ENCODE measurements at regions not wholly inside any gene's neighbourhood (a gene's known extent, or its start where the extent isn't known, plus 50 kb on each side); places are given as distances from the start of the nearest gene placed in this dataset.

- Histone ChIP-seq H3K27me3 (ENCODE audit: control insufficient read depth in 1 of 2, insufficient read depth in 2 of 2, low read length in 2 of 2) (no peaks in the 10 kb centered on the region), H3K27ac (ENCODE audit: low read length) (no peak overlapping the region), H3K4me1 (ENCODE audit: control insufficient read depth, insufficient read depth, low read length) (no peaks in the 10 kb centered on the region), H3K4me3 (ENCODE audit: low read length in 2 of 2) (no peak overlapping the region), H3K9me3 (ENCODE audit: control insufficient read depth in 2 of 2, low read length in 2 of 2) (no peaks in the 10 kb centered on the region), H3K9ac (ENCODE audit: low read length in 2 of 2) (no peak overlapping the region), H3K36me3 (ENCODE audit: control insufficient read depth in 2 of 2, insufficient read depth in 2 of 2, low read length in 2 of 2) (no peaks in the 10 kb centered on the region)
These were observed 78.6 kb upstream of the FBXL7 start for GRCh38 chr5:15421381-15421780.

- no peaks in the 10 kb centered on the region for H3K27me3 ChIP-seq (ENCODE audit: control insufficient read depth in 1 of 2, insufficient read depth in 2 of 2, low read length in 2 of 2)
- H3K4me3 ChIP-seq (ENCODE audit: low read length in 2 of 2) = no peak overlapping the region
- no peak overlapping the region for H3K27ac ChIP-seq (ENCODE audit: low read length)
- no peak overlapping the region for H3K9ac ChIP-seq (ENCODE audit: low read length in 2 of 2)
- no peaks in the 10 kb centered on the region for H3K4me1 ChIP-seq (ENCODE audit: control insufficient read depth, insufficient read depth, low read length)
- no peaks in the 10 kb centered on the region for H3K9me3 ChIP-seq (ENCODE audit: control insufficient read depth in 2 of 2, low read length in 2 of 2)
- H3K36me3 ChIP-seq (ENCODE audit: control insufficient read depth in 2 of 2, insufficient read depth in 2 of 2, low read length in 2 of 2) = no peaks in the 10 kb centered on the region
These were observed 79.8 kb upstream of the FBXL7 start for GRCh38 chr5:15420201-15420600.

GRCh38 chr5:15417156-15417555, 82.8 kb upstream of the FBXL7 start:
- no peaks in the 10 kb centered on the region for H3K9me3 ChIP-seq (ENCODE audit: control insufficient read depth in 2 of 2, low read length in 2 of 2)
- no peak overlapping the region for H3K4me3 ChIP-seq (ENCODE audit: low read length in 2 of 2)
- H3K27ac ChIP-seq (ENCODE audit: low read length) = no peak overlapping the region
- H3K9ac ChIP-seq (ENCODE audit: low read length in 2 of 2) = no peak overlapping the region
- no peaks in the 10 kb centered on the region for H3K36me3 ChIP-seq (ENCODE audit: control insufficient read depth in 2 of 2, insufficient read depth in 2 of 2, low read length in 2 of 2)
- no peaks in the 10 kb centered on the region for H3K4me1 ChIP-seq (ENCODE audit: control insufficient read depth, insufficient read depth, low read length)
- H3K27me3 ChIP-seq (ENCODE audit: control insufficient read depth in 1 of 2, insufficient read depth in 2 of 2, low read length in 2 of 2) = no peaks in the 10 kb centered on the region

GRCh38 chr5:15406478-15406877, 93.5 kb upstream of the FBXL7 start:
- no peaks in the 10 kb centered on the region for H3K27me3 ChIP-seq (ENCODE audit: control insufficient read depth in 1 of 2, insufficient read depth in 2 of 2, low read length in 2 of 2)

GRCh38 chr5:15393146-15393545, 106.8 kb upstream of the FBXL7 start:
- no peaks in the 10 kb centered on the region for H3K9me3 ChIP-seq (ENCODE audit: control insufficient read depth in 2 of 2, low read length in 2 of 2)
- H3K4me1 ChIP-seq (ENCODE audit: control insufficient read depth, insufficient read depth, low read length) = no peaks in the 10 kb centered on the region
- no peak overlapping the region for H3K9ac ChIP-seq (ENCODE audit: low read length in 2 of 2)
- no peak overlapping the region for H3K4me3 ChIP-seq (ENCODE audit: low read length in 2 of 2)
- no peaks in the 10 kb centered on the region for H3K27me3 ChIP-seq (ENCODE audit: control insufficient read depth in 1 of 2, insufficient read depth in 2 of 2, low read length in 2 of 2)
- no peaks in the 10 kb centered on the region for H3K36me3 ChIP-seq (ENCODE audit: control insufficient read depth in 2 of 2, insufficient read depth in 2 of 2, low read length in 2 of 2)
- no peak overlapping the region for H3K27ac ChIP-seq (ENCODE audit: low read length)

More at GRCh38 chr5:15406478-15406877, 93.5 kb upstream of the FBXL7 start:
- Histone ChIP-seq H3K4me1 (ENCODE audit: control insufficient read depth, insufficient read depth, low read length) (no peaks in the 10 kb centered on the region), H3K9me3 (ENCODE audit: control insufficient read depth in 2 of 2, low read length in 2 of 2) (no peaks in the 10 kb centered on the region), H3K4me3 (ENCODE audit: low read length in 2 of 2) (no peak overlapping the region), H3K36me3 (ENCODE audit: control insufficient read depth in 2 of 2, insufficient read depth in 2 of 2, low read length in 2 of 2) (no peaks in the 10 kb centered on the region), H3K9ac (ENCODE audit: low read length in 2 of 2) (no peak overlapping the region), H3K27ac (ENCODE audit: low read length) (no peak overlapping the region)

GRCh38 chr5:15391704-15392397, 108.1 kb upstream of the FBXL7 start:
- Histone ChIP-seq H3K9me3 (ENCODE audit: control insufficient read depth in 2 of 2, low read length in 2 of 2) (no peaks in the 10 kb centered on the region), H3K27me3 (ENCODE audit: control insufficient read depth in 1 of 2, insufficient read depth in 2 of 2, low read length in 2 of 2) (no peaks in the 10 kb centered on the region), H3K4me1 (ENCODE audit: control insufficient read depth, insufficient read depth, low read length) (no peaks in the 10 kb centered on the region), H3K27ac (ENCODE audit: low read length) (no peak overlapping the region), H3K4me3 (ENCODE audit: low read length in 2 of 2) (no peak overlapping the region), H3K36me3 (ENCODE audit: control insufficient read depth in 2 of 2, insufficient read depth in 2 of 2, low read length in 2 of 2) (no peaks in the 10 kb centered on the region), H3K9ac (ENCODE audit: low read length in 2 of 2) (no peak overlapping the region)

GRCh38 chr5:15388866-15389265, 111.1 kb upstream of the FBXL7 start:
- Histone ChIP-seq H3K27me3 (ENCODE audit: control insufficient read depth in 1 of 2, insufficient read depth in 2 of 2, low read length in 2 of 2) (no peaks in the 10 kb centered on the region), H3K4me1 (ENCODE audit: control insufficient read depth, insufficient read depth, low read length) (no peaks in the 10 kb centered on the region), H3K9ac (ENCODE audit: low read length in 2 of 2) (no peak overlapping the region), H3K9me3 (ENCODE audit: control insufficient read depth in 2 of 2, low read length in 2 of 2) (no peaks in the 10 kb centered on the region), H3K36me3 (ENCODE audit: control insufficient read depth in 2 of 2, insufficient read depth in 2 of 2, low read length in 2 of 2) (no peaks in the 10 kb centered on the region), H3K4me3 (ENCODE audit: low read length in 2 of 2) (no peak overlapping the region), H3K27ac (ENCODE audit: low read length) (no peak overlapping the region)

GRCh38 chr5:15387931-15388524, 112.0 kb upstream of the FBXL7 start:
- H3K27ac ChIP-seq (ENCODE audit: low read length) = no peak overlapping the region
- H3K36me3 ChIP-seq (ENCODE audit: control insufficient read depth in 2 of 2, insufficient read depth in 2 of 2, low read length in 2 of 2) = no peaks in the 10 kb centered on the region
- H3K27me3 ChIP-seq (ENCODE audit: control insufficient read depth in 1 of 2, insufficient read depth in 2 of 2, low read length in 2 of 2) = no peaks in the 10 kb centered on the region
- H3K9me3 ChIP-seq (ENCODE audit: control insufficient read depth in 2 of 2, low read length in 2 of 2) = no peaks in the 10 kb centered on the region
- no peak overlapping the region for H3K9ac ChIP-seq (ENCODE audit: low read length in 2 of 2)
- H3K4me1 ChIP-seq (ENCODE audit: control insufficient read depth, insufficient read depth, low read length) = no peaks in the 10 kb centered on the region
- H3K4me3 ChIP-seq (ENCODE audit: low read length in 2 of 2) = no peak overlapping the region

- Histone ChIP-seq H3K36me3 (ENCODE audit: control insufficient read depth in 2 of 2, insufficient read depth in 2 of 2, low read length in 2 of 2) (no peaks in the 10 kb centered on the region), H3K27ac (ENCODE audit: low read length) (no peak overlapping the region), H3K9ac (ENCODE audit: low read length in 2 of 2) (no peak overlapping the region)
These were observed 113.9 kb upstream of the FBXL7 start for GRCh38 chr5:15386122-15386521.

GRCh38 chr5:15385553-15385952, 114.4 kb upstream of the FBXL7 start:
- no peak overlapping the region for H3K27ac ChIP-seq (ENCODE audit: low read length)
- no peak overlapping the region for H3K4me3 ChIP-seq (ENCODE audit: low read length in 2 of 2)

More at GRCh38 chr5:15386122-15386521, 113.9 kb upstream of the FBXL7 start:
- no peaks in the 10 kb centered on the region for H3K27me3 ChIP-seq (ENCODE audit: control insufficient read depth in 1 of 2, insufficient read depth in 2 of 2, low read length in 2 of 2)
- no peaks in the 10 kb centered on the region for H3K4me1 ChIP-seq (ENCODE audit: control insufficient read depth, insufficient read depth, low read length)
- H3K9me3 ChIP-seq (ENCODE audit: control insufficient read depth in 2 of 2, low read length in 2 of 2) = no peaks in the 10 kb centered on the region
- no peak overlapping the region for H3K4me3 ChIP-seq (ENCODE audit: low read length in 2 of 2)

GRCh38 chr5:15385037-15385436, 114.9 kb upstream of the FBXL7 start:
- Histone ChIP-seq H3K27me3 (ENCODE audit: control insufficient read depth in 1 of 2, insufficient read depth in 2 of 2, low read length in 2 of 2) (no peaks in the 10 kb centered on the region), H3K9ac (ENCODE audit: low read length in 2 of 2) (no peak overlapping the region), H3K9me3 (ENCODE audit: control insufficient read depth in 2 of 2, low read length in 2 of 2) (no peaks in the 10 kb centered on the region)

More at GRCh38 chr5:15385553-15385952, 114.4 kb upstream of the FBXL7 start:
- no peaks in the 10 kb centered on the region for H3K9me3 ChIP-seq (ENCODE audit: control insufficient read depth in 2 of 2, low read length in 2 of 2)
- H3K27me3 ChIP-seq (ENCODE audit: control insufficient read depth in 1 of 2, insufficient read depth in 2 of 2, low read length in 2 of 2) = no peaks in the 10 kb centered on the region
- H3K36me3 ChIP-seq (ENCODE audit: control insufficient read depth in 2 of 2, insufficient read depth in 2 of 2, low read length in 2 of 2) = no peaks in the 10 kb centered on the region
- no peak overlapping the region for H3K9ac ChIP-seq (ENCODE audit: low read length in 2 of 2)
- H3K4me1 ChIP-seq (ENCODE audit: control insufficient read depth, insufficient read depth, low read length) = no peaks in the 10 kb centered on the region

More at GRCh38 chr5:15385037-15385436, 114.9 kb upstream of the FBXL7 start:
- no peak overlapping the region for H3K4me3 ChIP-seq (ENCODE audit: low read length in 2 of 2)
- H3K4me1 ChIP-seq (ENCODE audit: control insufficient read depth, insufficient read depth, low read length) = no peaks in the 10 kb centered on the region
- H3K36me3 ChIP-seq (ENCODE audit: control insufficient read depth in 2 of 2, insufficient read depth in 2 of 2, low read length in 2 of 2) = no peaks in the 10 kb centered on the region
- no peak overlapping the region for H3K27ac ChIP-seq (ENCODE audit: low read length)

Data from stomach smooth muscle (tissue), 2 donors.